Peyer's patch (tissue), 4 donors: ENCODE measurements at regions not wholly inside any gene's neighbourhood (a gene's known extent, or its start where the extent isn't known, plus 50 kb on each side); places are given as distances from the start of the nearest gene placed in this dataset.

Source experiments
- DNase-seq, 3 donors: peaks; one replicate each; pipeline ENCODE4 v3.0.0-alpha.2; 2017 to 2019
- H3K27ac ChIP-seq, 4 donors: fragments of 200-600 bp; sonication (generic); one replicate each; pipeline ENCODE4 v1.5.1; 2016 to 2019
- H3K27me3 ChIP-seq, 2 donors: fragments of 200-600 bp; sonication (generic); one replicate each; pipeline ENCODE4 v1.5.1; 2019
- H3K36me3 ChIP-seq, 3 donors: fragments of 200-600 bp; sonication (generic); one replicate each; pipeline ENCODE4 v1.5.1; 2016 to 2019
- H3K4me1 ChIP-seq, 4 donors: fragments of 200-600 bp; sonication (generic); one replicate each; pipeline ENCODE4 v1.5.1; 2016 to 2019
- H3K4me3 ChIP-seq, 4 donors: fragments of 200-600 bp; sonication (generic); 1 replicate in 3 of 4; 2 replicates in 1 of 4; pipeline ENCODE4 v1.5.1; 2016 to 2019; ENCODE audit warnings: mild to moderate bottlenecking in 1 of 4
- H3K9me3 ChIP-seq, 4 donors: fragments of 200-600 bp; sonication (generic); one replicate each; pipeline ENCODE4 v1.5.1; 2016 to 2019; ENCODE audit warnings: mild to moderate bottlenecking in 1 of 4
- POLR2A ChIP-seq, 2 donors: fragments of 450-650 bp; IDR thresholded peaks; one replicate each; pipeline ENCODE4 v1.5.1; 2017; ENCODE audit warnings: antibody characterized with exemption in 2 of 2, mild to moderate bottlenecking in 2 of 2, moderate library complexity in 2 of 2
- TF ChIP-seq, protein P1 (sequence below), 6 experiments: fragments of 450-650 bp in 4 of 6; fragments of 200-600 bp in 2 of 6; sonication (generic) in 1 of 6; IDR thresholded peaks; one replicate each; pipeline ENCODE4 v1.5.1; 2017 to 2019; ENCODE audit warnings: antibody characterized with exemption in 6 of 6, mild to moderate bottlenecking in 3 of 6, moderate library complexity in 1 of 6

DNA sequence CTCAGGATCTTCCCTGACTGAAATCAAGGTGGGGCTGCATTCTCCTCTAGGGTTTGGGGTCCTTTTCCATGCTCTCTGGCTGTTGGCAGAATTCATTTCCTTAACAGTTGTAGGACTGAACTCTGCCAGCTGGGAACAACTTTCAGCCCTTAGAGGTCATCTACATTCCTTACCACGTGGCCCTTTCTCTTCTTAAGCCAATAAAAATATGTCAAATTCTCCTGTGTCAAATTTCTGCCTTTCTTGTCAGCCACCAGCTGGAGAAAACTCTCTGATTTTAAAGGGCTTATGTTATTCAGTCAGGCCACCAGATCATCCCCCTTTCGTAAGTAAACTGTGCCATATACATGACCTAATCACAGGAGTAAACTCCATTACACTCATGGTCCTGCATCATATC lies 95.3 kb upstream of the IL6 start:
- no peaks in the 10 kb centered on the region for H3K36me3 ChIP-seq
- H3K27ac ChIP-seq, result no peak overlapping the region
- H3K27me3 ChIP-seq, result no peaks in the 10 kb centered on the region
- no peak overlapping the region for H3K4me3 ChIP-seq
- no peak for DNase-seq
- TF ChIP-seq POLR2A (IDR thresholded peaks at IDR 0.05), result no peak
- TF ChIP-seq, protein P1, sequence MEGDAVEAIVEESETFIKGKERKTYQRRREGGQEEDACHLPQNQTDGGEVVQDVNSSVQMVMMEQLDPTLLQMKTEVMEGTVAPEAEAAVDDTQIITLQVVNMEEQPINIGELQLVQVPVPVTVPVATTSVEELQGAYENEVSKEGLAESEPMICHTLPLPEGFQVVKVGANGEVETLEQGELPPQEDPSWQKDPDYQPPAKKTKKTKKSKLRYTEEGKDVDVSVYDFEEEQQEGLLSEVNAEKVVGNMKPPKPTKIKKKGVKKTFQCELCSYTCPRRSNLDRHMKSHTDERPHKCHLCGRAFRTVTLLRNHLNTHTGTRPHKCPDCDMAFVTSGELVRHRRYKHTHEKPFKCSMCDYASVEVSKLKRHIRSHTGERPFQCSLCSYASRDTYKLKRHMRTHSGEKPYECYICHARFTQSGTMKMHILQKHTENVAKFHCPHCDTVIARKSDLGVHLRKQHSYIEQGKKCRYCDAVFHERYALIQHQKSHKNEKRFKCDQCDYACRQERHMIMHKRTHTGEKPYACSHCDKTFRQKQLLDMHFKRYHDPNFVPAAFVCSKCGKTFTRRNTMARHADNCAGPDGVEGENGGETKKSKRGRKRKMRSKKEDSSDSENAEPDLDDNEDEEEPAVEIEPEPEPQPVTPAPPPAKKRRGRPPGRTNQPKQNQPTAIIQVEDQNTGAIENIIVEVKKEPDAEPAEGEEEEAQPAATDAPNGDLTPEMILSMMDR (IDR thresholded peaks at IDR 0.05), result no peak
- H3K9me3 ChIP-seq, result no peaks in the 10 kb centered on the region
- no peaks in the 10 kb centered on the region for H3K4me1 ChIP-seq

- H3K27ac ChIP-seq, result no peak overlapping the region
- H3K36me3 ChIP-seq, result no peaks in the 10 kb centered on the region
- no peaks in the 10 kb centered on the region for H3K4me1 ChIP-seq
- H3K9me3 ChIP-seq, result no peaks in the 10 kb centered on the region
- DNase-seq, result no peak
- TF ChIP-seq, protein P1 (IDR thresholded peaks at IDR 0.05), result no peak
- TF ChIP-seq POLR2A (IDR thresholded peaks at IDR 0.05), result no peak
- no peak overlapping the region for H3K4me3 ChIP-seq
- H3K27me3 ChIP-seq, result no peaks in the 10 kb centered on the region
Measured at GRCh38 chr7:22630069-22630468, 96.9 kb upstream of the IL6 start.

- Histone ChIP-seq H3K27ac (no peak overlapping the region), H3K36me3 (no peaks in the 10 kb centered on the region), H3K4me1 (no peaks in the 10 kb centered on the region), H3K27me3 (no peaks in the 10 kb centered on the region), H3K9me3 (no peaks in the 10 kb centered on the region), H3K4me3 (no peak overlapping the region)
- no peak for DNase-seq
- TF ChIP-seq POLR2A (IDR thresholded peaks at IDR 0.05), result no peak
- TF ChIP-seq, protein P1 (IDR thresholded peaks at IDR 0.05), result no peak
Measured at GRCh38 chr7:22629056-22629455, 97.9 kb upstream of the IL6 start.

GRCh38 chr7:22628112-22628511 lies 98.9 kb upstream of the IL6 start:
- DNase-seq, result no peak
- Histone ChIP-seq H3K36me3 (no peaks in the 10 kb centered on the region), H3K27ac (no peak overlapping the region), H3K4me1 (no peaks in the 10 kb centered on the region), H3K4me3 (no peak overlapping the region), H3K27me3 (no peaks in the 10 kb centered on the region), H3K9me3 (no peaks in the 10 kb centered on the region)
- TF ChIP-seq POLR2A (IDR thresholded peaks at IDR 0.05), result no peak
- TF ChIP-seq, protein P1 (IDR thresholded peaks at IDR 0.05), result no peak

GRCh38 chr7:22627136-22627535 lies 99.9 kb upstream of the IL6 start:
- Histone ChIP-seq H3K27ac (no peak overlapping the region), H3K4me1 (no peaks in the 10 kb centered on the region), H3K36me3 (no peaks in the 10 kb centered on the region), H3K27me3 (no peaks in the 10 kb centered on the region), H3K9me3 (no peaks in the 10 kb centered on the region), H3K4me3 (no peak overlapping the region)
- DNase-seq, result no peak
- no peak for TF ChIP-seq POLR2A (IDR thresholded peaks at IDR 0.05)
- TF ChIP-seq, protein P1 (IDR thresholded peaks at IDR 0.05), result no peak

DNA sequence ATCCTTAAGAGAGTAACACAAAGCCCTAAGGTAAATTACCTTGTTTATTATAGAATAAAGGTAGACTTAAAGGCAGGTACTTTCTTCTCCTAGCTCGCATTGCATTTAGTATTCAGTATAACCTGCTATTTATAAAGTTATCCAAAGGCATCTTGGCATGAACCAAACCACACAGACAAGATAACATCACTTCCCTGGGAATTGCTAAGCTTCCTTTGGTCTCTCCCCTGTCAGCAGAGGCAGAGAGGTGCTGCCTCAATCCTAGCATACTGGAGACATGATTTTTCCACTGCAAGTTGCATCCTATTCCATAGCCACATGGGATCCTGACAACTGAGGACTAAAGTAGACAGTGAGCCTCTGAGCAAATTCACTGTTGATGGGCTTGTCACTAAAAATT lies 101.7 kb upstream of the IL6 start:
- H3K9me3 ChIP-seq, result no peaks in the 10 kb centered on the region
- no peaks in the 10 kb centered on the region for H3K27me3 ChIP-seq
- H3K36me3 ChIP-seq, result no peaks in the 10 kb centered on the region
- no peak for TF ChIP-seq POLR2A (IDR thresholded peaks at IDR 0.05)
- TF ChIP-seq, protein P1 (IDR thresholded peaks at IDR 0.05), result no peak
- H3K4me1 ChIP-seq, result no peaks in the 10 kb centered on the region
- H3K4me3 ChIP-seq, result no peak overlapping the region
- no peak overlapping the region for H3K27ac ChIP-seq
- no peak for DNase-seq
